Activated T-helper 2 cell treated with anti-CD3 and anti-CD28 coated beads, Interferon-gamma antibody, Interleukin-2, Interleukin-4, amounts not matched to agents 10 μg/mL and 5 μg/mL and 100 μg/mL, durations not matched to agents 14 hours and 24 hours and 36 hours (primary cell): ENCODE measurements at regions not wholly inside any gene's neighbourhood (a gene's known extent, or its start where the extent isn't known, plus 50 kb on each side); places are given as distances from the start of the nearest gene placed in this dataset.

Source experiments
- DNase-seq: peaks from one replicate; pipeline ENCODE4 v3.0.0; 2021; ENCODE audit warnings: low spot score
- H3K27ac Mint-ChIP-seq: one replicate; pipeline ENCODE4 v1.8.0; 2021; ENCODE audit warnings: mixed read lengths
- H3K27me3 Mint-ChIP-seq: one replicate; pipeline ENCODE4 v1.8.0; 2021; ENCODE audit warnings: low read depth, mixed read lengths
- H3K36me3 Mint-ChIP-seq: one replicate; pipeline ENCODE4 v1.8.0; 2021; ENCODE audit warnings: low read depth, mixed read lengths
- H3K4me1 Mint-ChIP-seq: one replicate; pipeline ENCODE4 v1.8.0; 2021; ENCODE audit warnings: low read depth, mixed read lengths
- H3K4me3 Mint-ChIP-seq: one replicate; pipeline ENCODE4 v1.8.0; 2021; ENCODE audit warnings: low read depth, mild to moderate bottlenecking, moderate library complexity, mixed read lengths
- H3K9me3 Mint-ChIP-seq: one replicate; pipeline ENCODE4 v1.8.0; 2021; ENCODE audit warnings: mixed read lengths
- intact Hi-C: fragments of 100-400 bp; cut with micrococcal nuclease; formaldehyde crosslinking; loops from one replicate; pipeline ENCODE4 v1.15.1; 2023

DNA sequence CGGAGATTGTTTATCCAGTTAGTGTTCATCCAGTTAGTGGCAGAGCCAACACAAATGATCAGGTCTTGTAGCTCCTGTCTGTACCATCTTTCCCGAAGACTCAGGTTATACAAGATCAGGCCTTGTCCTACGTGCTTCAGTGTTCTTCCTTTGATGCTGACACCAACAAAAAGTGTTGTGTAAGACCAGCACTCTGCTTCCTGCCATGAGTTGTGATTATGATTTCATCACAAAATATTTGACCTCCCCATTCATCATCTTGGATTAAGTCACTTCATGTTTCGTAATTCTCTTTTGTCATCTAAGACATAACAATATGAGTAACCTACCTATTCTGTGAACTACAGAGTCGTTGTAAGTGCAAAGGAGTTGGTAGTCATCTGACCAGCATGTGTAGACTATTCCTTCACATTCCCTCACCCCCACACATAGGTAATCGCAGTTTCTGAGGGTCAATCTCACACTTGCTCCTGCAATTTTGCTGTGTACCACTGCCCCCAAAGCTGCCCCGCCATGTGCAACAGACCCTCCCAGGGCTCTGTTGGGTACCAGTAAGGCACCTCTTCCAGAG, 135.6 kb upstream of the SLC22A23 start:
- Mint-ChIP-seq H3K27me3 (peaks cover 10% of the 10 kb centered on the region), H3K4me1 (no peaks in the 10 kb centered on the region), H3K27ac (no peak overlapping the region), H3K9me3 (no peaks in the 10 kb centered on the region), H3K36me3 (no peaks in the 10 kb centered on the region), H3K4me3 (no peak overlapping the region)
- intact Hi-C loops = no loop called here
- no peak for DNase-seq

DNA sequence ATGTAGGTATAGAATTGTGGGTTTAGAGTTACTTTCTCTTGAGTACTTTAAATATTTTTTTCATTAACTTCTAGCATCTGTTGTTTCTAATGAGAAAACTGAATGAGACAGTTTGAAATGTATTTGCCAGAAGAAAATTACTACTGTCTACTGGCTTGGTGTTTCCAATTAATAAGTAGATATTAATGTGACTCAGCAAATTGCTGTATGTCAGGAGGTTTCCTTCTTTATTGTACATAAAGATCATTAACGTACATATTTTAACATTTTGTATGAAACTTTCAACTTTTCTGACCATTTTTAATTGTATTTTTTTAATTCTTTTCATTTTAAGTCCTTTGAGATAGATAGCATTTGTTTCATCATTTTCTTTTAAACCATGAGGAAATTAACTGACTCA, 135.1 kb upstream of the SLC22A23 start:
- H3K4me3 Mint-ChIP-seq = no peak overlapping the region
- no peaks in the 10 kb centered on the region for H3K4me1 Mint-ChIP-seq
- intact Hi-C loops = no loop called here
- no peaks in the 10 kb centered on the region for H3K36me3 Mint-ChIP-seq
- DNase-seq = no peak
- H3K27ac Mint-ChIP-seq = no peak overlapping the region
- no peaks in the 10 kb centered on the region for H3K9me3 Mint-ChIP-seq
- H3K27me3 Mint-ChIP-seq = peaks cover 14% of the 10 kb centered on the region

- Mint-ChIP-seq H3K27ac (no peak overlapping the region), H3K4me3 (no peak overlapping the region)
These were observed 130.8 kb upstream of the SLC22A23 start for GRCh38 chr6:3587660-3588059.

GRCh38 chr6:3585320-3585935, 128.6 kb upstream of the SLC22A23 start:
- intact Hi-C loops = no loop called here
- Mint-ChIP-seq H3K36me3 (no peaks in the 10 kb centered on the region), H3K27ac (no peak overlapping the region), H3K4me1 (peaks cover 2% of the 10 kb centered on the region), H3K27me3 (peaks cover 27% of the 10 kb centered on the region), H3K4me3 (no peak overlapping the region), H3K9me3 (no peaks in the 10 kb centered on the region)
- no peak for DNase-seq

More at GRCh38 chr6:3587660-3588059, 130.8 kb upstream of the SLC22A23 start:
- H3K36me3 Mint-ChIP-seq = no peaks in the 10 kb centered on the region
- DNase-seq = no peak
- peaks cover 18% of the 10 kb centered on the region for H3K27me3 Mint-ChIP-seq
- intact Hi-C loops = no loop called here
- peaks cover 2% of the 10 kb centered on the region for H3K4me1 Mint-ChIP-seq
- H3K9me3 Mint-ChIP-seq = no peaks in the 10 kb centered on the region

GRCh38 chr6:3584606-3585005, 127.8 kb upstream of the SLC22A23 start:
- Mint-ChIP-seq H3K9me3 (no peaks in the 10 kb centered on the region), H3K4me1 (peaks cover 2% of the 10 kb centered on the region), H3K4me3 (no peak overlapping the region), H3K36me3 (no peaks in the 10 kb centered on the region), H3K27me3 (peaks cover 25% of the 10 kb centered on the region), H3K27ac (no peak overlapping the region)
- intact Hi-C loops = no loop called here
- DNase-seq = no peak

DNA sequence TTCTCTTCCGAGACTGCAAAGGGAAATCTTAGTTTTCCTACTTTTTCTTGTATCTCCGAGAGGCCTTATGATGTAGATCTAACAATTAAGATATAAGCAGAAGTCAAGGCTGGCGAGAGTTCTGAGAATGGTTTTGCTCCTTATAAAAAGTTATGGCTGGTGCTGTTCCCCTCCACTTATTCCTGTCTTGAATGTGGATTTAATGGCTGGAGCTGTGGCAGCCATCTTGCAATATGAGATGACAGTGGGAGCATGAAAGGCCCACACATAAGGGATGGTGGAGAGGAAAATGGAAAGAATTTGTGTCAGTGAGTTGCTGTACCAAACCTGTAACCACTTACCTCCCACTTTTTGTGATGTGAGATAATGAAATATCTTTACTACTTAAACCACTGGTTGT, 124.6 kb upstream of the SLC22A23 start:
- Mint-ChIP-seq H3K4me1 (peaks cover 2% of the 10 kb centered on the region), H3K27ac (no peak overlapping the region), H3K9me3 (no peaks in the 10 kb centered on the region), H3K4me3 (no peak overlapping the region), H3K27me3 (peaks cover 19% of the 10 kb centered on the region), H3K36me3 (no peaks in the 10 kb centered on the region)
- no peak for DNase-seq
- intact Hi-C loops = no loop called here

- DNase-seq = no peak
- Mint-ChIP-seq H3K4me3 (no peak overlapping the region), H3K27ac (no peak overlapping the region), H3K27me3 (peaks cover 19% of the 10 kb centered on the region), H3K4me1 (no peaks in the 10 kb centered on the region), H3K36me3 (no peaks in the 10 kb centered on the region), H3K9me3 (no peaks in the 10 kb centered on the region)
- intact Hi-C loops = no loop called here
These were observed 122.9 kb upstream of the SLC22A23 start for GRCh38 chr6:3579652-3580175.

DNA sequence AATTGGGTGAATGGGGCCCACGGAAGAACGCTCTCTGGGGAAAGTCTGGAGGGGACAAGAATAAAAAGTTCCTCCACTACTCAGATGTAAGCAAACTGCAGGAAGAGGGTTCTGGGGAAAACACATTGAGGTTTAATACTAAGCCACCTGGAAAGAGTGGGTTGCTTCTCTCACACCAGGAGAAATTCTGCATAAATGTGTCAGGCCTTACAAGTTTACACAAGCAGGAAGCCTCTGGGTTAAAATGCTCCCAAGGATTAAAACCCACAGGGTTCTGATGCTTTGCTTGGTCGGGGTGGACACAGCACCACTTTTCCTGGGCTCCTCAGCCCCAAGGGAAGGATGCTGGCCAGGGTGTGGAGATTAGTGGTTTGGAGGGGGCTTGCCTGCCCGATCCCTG, 122.1 kb upstream of the SLC22A23 start:
- Mint-ChIP-seq H3K27me3 (peaks cover 20% of the 10 kb centered on the region), H3K27ac (no peak overlapping the region), H3K4me3 (no peak overlapping the region), H3K9me3 (no peaks in the 10 kb centered on the region), H3K36me3 (no peaks in the 10 kb centered on the region), H3K4me1 (no peaks in the 10 kb centered on the region)
- intact Hi-C loops = no loop called here
- DNase-seq = no peak

- Mint-ChIP-seq H3K9me3 (no peaks in the 10 kb centered on the region), H3K27me3 (peaks cover 16% of the 10 kb centered on the region), H3K36me3 (no peaks in the 10 kb centered on the region), H3K4me3 (no peak overlapping the region), H3K4me1 (no peaks in the 10 kb centered on the region), H3K27ac (no peak overlapping the region)
- no peak for DNase-seq
- intact Hi-C loops = no loop called here
These were observed 120.7 kb upstream of the SLC22A23 start for GRCh38 chr6:3577517-3577916.

DNA sequence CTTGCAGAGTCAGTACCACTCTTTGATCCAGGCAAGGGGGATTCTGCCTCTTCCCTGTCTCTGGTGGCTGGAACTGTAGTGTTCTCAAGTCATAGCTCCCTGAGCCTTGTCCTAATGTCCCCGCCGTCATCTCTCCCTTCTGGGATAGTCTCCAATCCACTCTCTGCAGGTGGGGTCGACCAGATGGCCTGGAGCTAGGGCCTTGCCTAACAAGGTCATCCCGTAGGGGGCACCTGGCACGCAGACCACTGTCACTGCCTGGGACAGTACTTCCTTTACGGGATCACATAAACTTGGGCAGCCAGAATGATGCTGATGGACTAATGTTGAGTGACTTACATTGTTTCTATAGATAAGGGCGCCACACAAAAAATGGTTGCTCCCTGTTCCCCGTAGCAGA, 118.9 kb upstream of the SLC22A23 start:
- intact Hi-C loops = no loop called here
- Mint-ChIP-seq H3K36me3 (no peaks in the 10 kb centered on the region), H3K27me3 (peaks cover 5% of the 10 kb centered on the region), H3K9me3 (no peaks in the 10 kb centered on the region), H3K4me3 (no peak overlapping the region), H3K4me1 (no peaks in the 10 kb centered on the region), H3K27ac (no peak overlapping the region)
- no peak for DNase-seq

- intact Hi-C loops = no loop called here
- Mint-ChIP-seq H3K4me1 (no peaks in the 10 kb centered on the region), H3K9me3 (no peaks in the 10 kb centered on the region), H3K4me3 (no peak overlapping the region), H3K27ac (no peak overlapping the region), H3K27me3 (peaks cover 5% of the 10 kb centered on the region), H3K36me3 (no peaks in the 10 kb centered on the region)
- no peak for DNase-seq
These were observed 118.3 kb upstream of the SLC22A23 start for GRCh38 chr6:3575166-3575565.

- Mint-ChIP-seq H3K36me3 (no peaks in the 10 kb centered on the region), H3K4me3 (no peak overlapping the region), H3K27me3 (peaks cover 5% of the 10 kb centered on the region), H3K27ac (no peak overlapping the region), H3K9me3 (no peaks in the 10 kb centered on the region), H3K4me1 (no peaks in the 10 kb centered on the region)
- no peak for DNase-seq
- intact Hi-C loops = no loop called here
These were observed 116.8 kb upstream of the SLC22A23 start for GRCh38 chr6:3573670-3574069.

- no peaks in the 10 kb centered on the region for H3K4me1 Mint-ChIP-seq
- intact Hi-C loops = no loop called here
- no peaks in the 10 kb centered on the region for H3K36me3 Mint-ChIP-seq
- no peak overlapping the region for H3K4me3 Mint-ChIP-seq
- no peaks in the 10 kb centered on the region for H3K9me3 Mint-ChIP-seq
- peaks cover 7% of the 10 kb centered on the region for H3K27me3 Mint-ChIP-seq
- DNase-seq = no peak
- no peak overlapping the region for H3K27ac Mint-ChIP-seq
These were observed 115.0 kb upstream of the SLC22A23 start for GRCh38 chr6:3571836-3572235.
